CD4-positive, alpha-beta T cell treated with Interleukin-6 at 100 ng/mL for 8 hours (primary cell): ENCODE measurements at regions not wholly inside any gene's neighbourhood (a gene's known extent, or its start where the extent isn't known, plus 50 kb on each side); places are given as distances from the start of the nearest gene placed in this dataset.

Experiments
- DNase-seq: peaks from one replicate; pipeline ENCODE4 v3.0.0-alpha.2; 2020; ENCODE audit warnings: mixed read lengths, low spot score

DNA sequence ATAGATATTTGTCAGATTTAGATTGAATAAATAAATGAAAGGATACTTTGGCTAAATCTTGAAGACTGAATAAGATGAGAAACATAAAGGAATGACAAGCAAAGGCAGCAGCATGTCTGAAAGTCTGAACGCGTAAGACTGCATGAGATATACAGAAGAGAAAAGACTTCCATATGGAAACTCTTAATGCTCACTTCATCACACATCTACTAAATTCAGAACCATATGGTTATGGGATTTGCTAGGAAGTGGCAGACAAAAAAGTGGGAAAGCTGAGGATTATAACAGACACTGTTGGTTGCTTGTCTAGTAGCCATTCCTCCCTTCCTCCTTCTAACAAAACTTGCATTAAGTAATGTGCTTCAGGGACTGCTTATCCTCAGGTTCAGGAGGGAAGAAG is 446.7 kb downstream of the KCTD12 start:
- no peak for DNase-seq

DNA sequence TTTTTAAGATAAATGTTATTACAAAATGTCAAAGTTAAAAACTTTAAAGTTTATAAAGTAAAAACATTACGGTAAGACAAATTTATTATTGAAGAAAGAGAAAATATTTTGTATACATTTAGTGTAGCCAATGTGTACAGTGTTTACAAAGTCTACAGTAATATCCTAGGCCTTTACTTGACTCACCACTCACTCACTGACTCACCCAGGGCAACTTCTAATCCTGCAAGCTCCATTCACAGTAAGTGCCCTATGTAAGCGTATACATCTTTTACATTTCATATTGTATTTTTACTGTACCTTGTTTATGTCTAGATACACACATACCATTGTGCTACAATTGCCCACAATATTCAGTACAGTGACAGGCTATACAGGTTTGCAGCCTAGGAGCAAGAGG is 448.2 kb downstream of the KCTD12 start:
- no peak for DNase-seq

DNA sequence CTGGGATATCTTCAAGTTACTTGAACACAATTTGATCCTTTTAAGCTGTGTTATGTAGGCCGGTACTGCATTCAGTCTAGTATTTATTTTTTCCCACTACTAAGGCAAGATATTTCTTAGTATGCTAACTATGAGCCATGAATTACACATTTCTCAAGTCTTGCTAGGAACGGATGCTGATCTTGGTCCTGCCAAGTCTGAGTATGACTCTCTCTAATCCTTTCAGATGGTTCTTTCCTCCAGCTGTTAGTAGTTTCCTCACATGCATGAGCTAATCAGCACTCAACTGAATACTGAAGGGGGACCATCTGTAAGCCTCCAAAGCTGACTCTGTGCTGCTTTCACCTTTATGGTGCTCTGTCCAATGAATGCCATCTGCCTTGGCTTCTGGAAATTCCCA is 460.3 kb downstream of the KCTD12 start:
- DNase-seq, result no peak

- DNase-seq, result no peak
Measured at GRCh38 chr13:76421011-76421410, 465.2 kb downstream of the KCTD12 start.

DNA sequence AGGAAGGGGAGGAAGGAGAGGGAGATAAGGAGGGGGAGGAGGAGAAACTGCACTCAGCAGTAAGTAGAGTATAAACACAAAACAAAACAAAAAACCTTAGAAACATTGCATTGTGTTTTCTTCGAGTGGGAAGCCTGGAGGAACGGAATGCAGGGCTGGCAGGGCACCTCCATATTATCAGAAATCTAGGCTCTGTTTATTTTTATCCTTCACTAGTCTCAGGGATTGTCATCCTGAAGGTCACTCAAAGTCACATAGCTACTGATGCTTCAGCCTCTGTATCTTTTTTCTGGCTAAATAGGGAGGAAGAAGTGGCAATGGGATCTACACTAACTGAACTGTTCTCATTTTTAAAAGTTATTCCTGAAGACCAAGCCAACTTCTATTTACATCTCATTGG is 467.8 kb downstream of the KCTD12 start:
- no peak for DNase-seq

DNA sequence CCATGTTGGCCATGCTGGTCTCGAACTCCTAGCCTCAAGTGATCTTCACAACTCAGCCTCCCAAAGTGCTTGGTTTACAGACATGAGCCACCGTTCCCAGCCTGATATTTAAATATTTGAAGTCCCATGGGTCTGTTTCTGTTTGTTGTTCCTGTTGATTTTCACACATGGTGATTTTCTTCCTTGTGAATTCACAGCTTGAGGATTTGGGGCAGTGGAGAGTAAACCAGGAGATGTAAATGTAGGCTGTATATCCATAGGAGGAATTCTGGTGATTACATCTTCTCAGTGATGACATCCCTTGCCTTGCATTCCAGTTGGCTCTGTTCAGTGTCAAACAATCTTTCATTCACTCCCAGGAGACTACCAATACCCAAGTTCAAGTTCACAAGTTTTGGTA is 471.9 kb downstream of the KCTD12 start:
- no peak for DNase-seq

DNA sequence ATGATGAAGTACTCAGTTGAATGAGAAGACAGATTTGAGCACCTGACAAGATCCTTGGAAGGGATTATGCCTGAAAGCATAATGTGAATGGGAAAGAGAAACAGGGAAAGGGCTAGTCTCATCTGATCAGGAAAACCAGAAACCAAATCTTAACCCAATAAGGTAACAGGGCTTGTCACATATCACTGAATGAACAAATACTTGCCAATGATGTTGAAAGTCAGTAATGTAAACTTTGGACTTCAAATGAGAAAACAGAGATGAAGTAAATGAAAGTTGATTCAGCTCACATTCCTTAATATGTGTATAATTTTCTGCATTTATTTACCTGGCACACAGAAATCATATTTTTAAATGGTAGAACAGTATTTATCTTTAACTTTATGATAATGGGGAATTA is 480.0 kb downstream of the KCTD12 start:
- no peak for DNase-seq

DNA sequence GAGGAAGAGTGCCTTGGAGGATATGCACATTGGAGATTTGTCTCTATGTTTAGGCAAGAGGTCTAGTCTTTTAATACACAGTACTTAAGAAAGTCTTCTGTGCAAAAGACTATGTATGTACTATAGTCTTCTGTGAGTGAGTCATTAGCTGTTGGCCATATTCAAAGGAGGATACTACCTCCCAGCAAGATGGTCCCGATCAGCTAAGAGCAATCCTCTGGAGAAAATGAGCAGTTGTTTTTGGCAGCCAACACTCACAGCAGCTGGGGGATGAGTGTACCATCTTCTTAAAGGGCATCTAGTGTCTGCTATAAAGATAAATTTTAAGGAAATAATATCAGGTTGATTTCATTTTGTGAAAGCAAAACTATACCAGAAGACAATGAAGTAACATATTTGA is 487.8 kb downstream of the KCTD12 start:
- no peak for DNase-seq

DNA sequence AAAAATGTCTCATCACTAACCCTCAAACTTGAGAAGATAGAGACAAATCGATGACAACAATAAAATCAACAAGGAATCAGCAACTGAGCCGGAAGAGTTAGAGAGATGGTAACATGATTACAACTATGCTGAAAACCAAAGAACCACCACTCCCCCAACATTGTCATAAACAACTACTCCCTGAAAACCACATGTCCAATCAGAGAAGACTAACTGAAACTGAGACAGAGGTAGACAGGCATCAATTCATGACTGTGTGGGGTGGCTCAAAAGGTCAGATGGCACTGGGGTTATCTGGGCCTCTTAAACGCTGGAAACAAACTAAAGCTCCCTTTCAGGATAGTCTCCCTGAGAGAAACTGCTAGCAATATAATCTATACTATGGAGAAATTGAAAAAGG is 488.8 kb downstream of the KCTD12 start:
- DNase-seq, result peak; percentile 7

- no peak for DNase-seq
Measured at GRCh38 chr13:76389321-76389720, 496.9 kb downstream of the KCTD12 start.

DNA sequence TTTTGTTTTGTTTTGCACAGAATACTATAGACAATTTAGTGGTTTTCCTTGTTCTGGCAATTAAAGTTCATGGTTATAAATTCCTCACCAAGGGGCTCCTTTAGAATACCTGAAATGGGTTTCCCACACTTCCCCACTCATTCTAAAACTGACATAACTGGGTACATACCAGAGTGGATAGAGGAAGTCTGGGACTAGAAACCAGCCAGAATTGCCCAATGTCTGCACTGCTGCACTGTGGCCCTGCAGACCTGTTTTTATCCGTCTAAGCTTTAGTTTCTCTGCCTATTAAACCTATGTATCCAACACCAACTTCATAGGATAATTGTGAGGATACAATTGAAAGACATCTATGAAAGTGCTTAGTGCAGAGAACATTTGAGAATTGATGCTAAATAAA is 498.6 kb downstream of the KCTD12 start:
- no peak for DNase-seq

DNA sequence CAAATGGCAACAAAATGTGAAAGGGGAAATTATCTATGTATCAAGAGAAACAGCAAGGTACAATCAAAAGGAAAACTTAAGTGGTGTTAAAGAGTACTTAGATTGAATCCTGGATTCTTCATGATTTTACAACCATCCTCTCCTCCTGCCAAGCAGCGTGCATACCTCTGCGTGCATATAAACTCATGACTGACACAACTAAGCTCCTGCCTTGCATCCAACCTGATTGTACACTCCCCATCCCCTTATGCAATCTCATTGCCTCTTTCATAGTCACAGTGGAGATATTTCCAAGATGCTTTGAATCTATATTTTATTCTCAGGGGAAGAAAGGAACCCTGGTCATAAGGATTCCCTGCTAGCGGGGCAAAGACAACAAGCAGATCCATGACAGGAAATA is 499.9 kb downstream of the KCTD12 start:
- no peak for DNase-seq

DNA sequence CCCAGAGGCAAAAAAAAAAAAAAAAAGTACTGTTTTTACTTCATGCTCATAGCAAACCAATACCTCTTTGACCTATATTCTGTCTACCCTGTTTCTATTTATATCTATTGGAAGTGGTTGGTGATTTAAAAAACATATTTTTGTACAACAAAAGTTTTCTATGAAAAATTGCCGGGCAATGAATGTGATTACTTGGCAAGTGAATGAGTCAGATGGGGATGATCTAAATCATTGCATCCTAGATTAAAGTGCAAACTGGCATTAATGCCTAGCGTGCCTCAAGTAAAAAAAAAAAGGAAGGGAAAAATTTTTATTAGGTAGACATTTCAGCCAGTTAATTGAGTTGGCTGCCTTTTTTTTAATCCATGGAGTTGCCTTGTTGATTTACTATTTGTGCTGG is 500.6 kb downstream of the KCTD12 start:
- no peak for DNase-seq

DNA sequence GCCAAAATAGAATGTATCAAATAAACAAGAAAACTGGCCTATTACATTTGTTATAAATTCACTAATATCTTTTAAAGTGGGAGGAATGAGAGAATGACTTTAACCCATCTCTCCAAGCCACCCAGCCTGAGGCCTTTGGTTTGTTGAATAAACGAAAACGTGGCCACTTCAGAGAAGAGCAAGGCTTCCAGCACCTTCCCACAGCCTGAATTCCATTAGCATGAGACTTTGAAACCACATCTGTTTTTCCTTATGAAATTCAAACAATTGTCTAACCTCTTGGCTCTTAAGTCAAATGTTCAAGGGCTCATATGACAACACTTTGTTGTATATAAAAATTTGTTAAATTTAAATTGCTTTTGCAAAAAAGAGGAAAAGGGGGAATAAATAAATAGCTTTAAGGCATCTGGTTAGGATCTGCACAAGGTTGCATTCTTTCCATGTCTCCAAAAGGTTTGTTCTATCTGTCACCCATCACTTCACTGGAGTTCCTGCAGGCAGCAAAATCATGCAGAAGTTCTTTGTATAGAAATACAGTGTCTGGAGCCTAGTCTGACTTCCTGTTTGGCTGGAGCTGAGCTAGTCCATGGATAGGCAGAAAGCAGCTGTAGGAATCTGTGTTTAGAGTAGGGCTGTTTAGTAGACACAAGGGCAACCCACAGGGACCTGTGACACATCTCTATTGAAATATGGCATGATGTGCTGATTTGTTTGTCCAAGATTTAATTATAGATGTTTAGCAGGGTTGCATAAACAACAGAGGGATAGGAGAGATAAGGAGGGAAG is 502.3 kb downstream of the KCTD12 start:
- DNase-seq, result no peak

DNA sequence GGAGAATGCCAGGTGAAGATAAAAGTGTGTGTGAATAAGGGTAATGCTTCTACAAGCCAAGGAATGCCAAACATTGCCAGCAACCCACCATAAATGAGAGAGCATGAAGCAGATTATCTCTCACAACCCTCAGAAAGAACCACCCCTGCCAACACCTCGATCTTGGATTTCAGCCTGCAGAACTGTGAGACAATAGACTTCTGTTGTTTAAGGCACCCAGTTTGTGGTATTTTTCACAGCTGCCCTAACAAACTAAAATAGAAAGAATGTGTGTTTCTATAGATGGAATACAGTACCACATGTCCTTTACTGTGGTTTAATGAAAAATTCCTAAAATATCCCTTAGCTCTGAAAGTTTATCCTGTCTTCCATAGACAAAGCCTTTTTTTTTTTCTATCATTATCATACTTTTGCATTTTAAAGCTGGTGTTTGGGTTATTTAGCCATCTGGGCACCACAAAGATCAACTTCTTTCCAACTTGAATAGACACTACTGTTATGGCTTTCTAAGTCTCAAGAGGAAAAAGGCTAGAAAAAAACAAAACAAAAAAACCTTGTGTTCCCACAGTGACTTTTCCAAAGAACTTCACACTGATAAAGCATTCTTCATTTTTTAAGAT is 505.6 kb downstream of the KCTD12 start:
- DNase-seq, result no peak

- no peak for DNase-seq
Measured at GRCh38 chr13:76379341-76380105, 506.7 kb downstream of the KCTD12 start.

GRCh38 chr13:76378767-76379166 is 507.4 kb downstream of the KCTD12 start:
- DNase-seq, result no peak

- DNase-seq, result no peak
Measured at GRCh38 chr13:76363682-76364289, 522.4 kb downstream of the KCTD12 start.

DNA sequence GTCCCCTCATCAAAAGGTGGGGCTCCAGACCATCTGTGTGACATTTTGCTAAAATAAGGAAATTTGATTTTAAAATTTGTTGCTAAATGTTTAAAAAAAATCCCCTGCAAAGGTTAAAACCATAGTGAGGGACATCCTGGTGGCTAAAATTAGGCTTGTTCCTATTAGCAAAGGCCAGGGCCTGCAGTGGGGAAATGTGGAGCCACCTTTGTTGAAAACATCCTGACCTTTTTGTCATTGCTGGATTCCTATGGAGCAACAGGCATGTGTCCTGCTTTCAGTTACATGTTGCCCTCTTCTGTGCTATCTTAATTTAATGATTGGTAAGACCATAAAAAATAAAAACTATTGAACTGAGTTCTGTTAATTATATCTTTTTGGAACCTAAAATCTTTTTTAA is 524.3 kb downstream of the KCTD12 start:
- DNase-seq, result no peak

DNA sequence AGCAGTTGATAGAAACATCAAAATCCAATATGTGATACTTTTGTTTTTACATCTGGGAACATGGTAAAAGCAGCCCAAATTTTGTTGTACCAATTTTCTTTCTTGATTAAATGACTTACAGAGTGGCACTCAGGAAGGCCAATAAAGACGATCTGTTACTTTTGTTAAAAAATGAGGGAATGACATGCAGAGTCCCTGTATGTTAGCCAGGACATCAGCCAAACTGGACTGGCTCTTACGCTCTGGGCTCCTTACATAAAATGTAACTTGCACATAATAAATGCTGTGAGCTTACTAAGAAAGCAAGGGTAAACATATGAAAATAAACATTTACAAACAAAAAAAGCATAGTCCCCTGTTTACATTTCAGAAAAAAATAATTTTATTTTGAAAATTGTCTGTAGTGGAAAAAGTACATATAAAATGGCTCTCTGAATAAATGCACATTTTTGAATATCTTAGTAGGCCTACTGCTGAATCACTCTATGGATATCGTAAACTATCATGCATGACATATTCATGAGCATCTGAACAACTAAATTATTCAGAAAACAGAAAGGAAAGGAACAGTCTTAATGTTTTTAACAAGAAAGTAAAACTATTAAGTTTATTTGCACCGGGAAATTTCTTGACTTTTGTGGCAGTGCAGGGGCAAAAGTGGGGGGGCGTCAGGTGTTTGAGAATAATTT is 534.5 kb downstream of the KCTD12 start:
- DNase-seq, result no peak

GRCh38 chr13:76350399-76350798 is 535.8 kb downstream of the KCTD12 start:
- DNase-seq, result no peak

DNA sequence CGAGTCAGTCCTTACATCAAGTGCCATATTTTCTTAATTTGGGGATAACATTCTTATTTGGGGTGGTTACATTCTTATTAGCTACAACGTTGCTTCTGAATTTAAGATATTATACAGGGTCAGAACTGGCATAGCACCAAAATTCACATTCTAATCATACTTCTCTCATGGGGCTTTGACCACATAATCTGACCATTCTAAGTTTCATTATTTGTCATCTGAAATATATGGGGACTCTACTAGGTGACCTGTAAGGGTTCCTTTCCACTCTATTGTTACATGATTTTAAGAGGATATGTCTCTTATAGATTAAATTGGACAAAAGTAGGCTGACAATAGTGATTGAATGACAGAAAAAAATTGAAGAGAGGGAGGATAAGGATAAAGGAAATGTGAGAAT is 536.5 kb downstream of the KCTD12 start:
- DNase-seq, result no peak
